ENCODE measurements at regions not wholly inside any gene's neighbourhood (a gene's known extent, or its start where the extent isn't known, plus 50 kb on each side); places are given as distances from the start of the nearest gene placed in this dataset.

- no peaks in the 10 kb centered on the region for H3K4me1 ChIP-seq (ENCODE audit: control insufficient read depth, insufficient read depth, low read depth, low read length)
- H3K18ac ChIP-seq (ENCODE audit: low read depth in 1 of 2, low read length in 2 of 2), result no peak overlapping the region
- H2AFZ ChIP-seq (ENCODE audit: low read depth, low read length), result no peak overlapping the region
- no peak overlapping the region for H3K4ac ChIP-seq (ENCODE audit: low read depth in 1 of 2, low read length in 2 of 2)
- H2BK120ac ChIP-seq (ENCODE audit: low read depth, low read length), result no peak overlapping the region
- H3K4me2 ChIP-seq (ENCODE audit: low read length, poor library complexity, severe bottlenecking), result no peak overlapping the region
- no peak overlapping the region for H2AK5ac ChIP-seq (ENCODE audit: low read length, severe bottlenecking)
- H3K4me3 ChIP-seq (ENCODE audit: insufficient read depth in 1 of 2, low read depth in 1 of 2, low read length in 2 of 2), result no peak overlapping the region
- no peak for DNase-seq
- H3K9ac ChIP-seq (ENCODE audit: low read length), result no peak overlapping the region
- no peak overlapping the region for H2BK15ac ChIP-seq (ENCODE audit: low read depth, poor library complexity, severe bottlenecking)
- no peaks in the 10 kb centered on the region for H3K36me3 ChIP-seq (ENCODE audit: control insufficient read depth in 1 of 2, insufficient read depth in 2 of 2, low read depth in 1 of 2, low read length in 2 of 2)
- no peak overlapping the region for H4K8ac ChIP-seq (ENCODE audit: low read length)
- no peaks in the 10 kb centered on the region for H3K9me3 ChIP-seq (ENCODE audit: control insufficient read depth, low read length)
- peaks cover 0 to 2% of the 10 kb centered on the region in 2 experiments for H3K27me3 ChIP-seq (ENCODE audit: control insufficient read depth in 1 of 2, insufficient read depth in 1 of 2, low read length in 2 of 2)
- no peak overlapping the region for H3K27ac ChIP-seq (ENCODE audit: low read length, poor library complexity, severe bottlenecking)
- H3K14ac ChIP-seq (ENCODE audit: low read length in 2 of 2), result no peak overlapping the region
- no peak overlapping the region for H4K91ac ChIP-seq (ENCODE audit: low read length)
- no peak overlapping the region for H2BK12ac ChIP-seq (ENCODE audit: low read length in 2 of 2)
- no peak overlapping the region for H2BK5ac ChIP-seq (ENCODE audit: low read depth, low read length, poor library complexity, severe bottlenecking)
- H3K79me1 ChIP-seq (replicated peaks; ENCODE audit: low read length, poor library complexity, severe bottlenecking), result no peaks in the 10 kb centered on the region
- no peak overlapping the region for H3K23ac ChIP-seq (ENCODE audit: low read length in 2 of 2)
Observed at GRCh38 chrX:139299309-139299708, 231.2 kb upstream of the F9 start.

- no peak overlapping the region for H3K4me2 ChIP-seq (ENCODE audit: low read length, poor library complexity, severe bottlenecking)
- H3K23ac ChIP-seq (ENCODE audit: low read length in 2 of 2), result no peak overlapping the region
- H3K79me1 ChIP-seq (replicated peaks; ENCODE audit: low read length, poor library complexity, severe bottlenecking), result no peaks in the 10 kb centered on the region
- peaks cover 0 to 2% of the 10 kb centered on the region in 2 experiments for H3K27me3 ChIP-seq (ENCODE audit: control insufficient read depth in 1 of 2, insufficient read depth in 1 of 2, low read length in 2 of 2)
- no peak overlapping the region for H2AFZ ChIP-seq (ENCODE audit: low read depth, low read length)
- H3K4me3 ChIP-seq (ENCODE audit: insufficient read depth in 1 of 2, low read depth in 1 of 2, low read length in 2 of 2), result no peak overlapping the region
- no peak overlapping the region for H3K9ac ChIP-seq (ENCODE audit: low read length)
- no peak overlapping the region for H3K18ac ChIP-seq (ENCODE audit: low read depth in 1 of 2, low read length in 2 of 2)
- DNase-seq, result no peak
- no peak overlapping the region for H4K91ac ChIP-seq (ENCODE audit: low read length)
- H2BK12ac ChIP-seq (ENCODE audit: low read length in 2 of 2), result no peak overlapping the region
- H2BK15ac ChIP-seq (ENCODE audit: low read depth, poor library complexity, severe bottlenecking), result no peak overlapping the region
- H3K9me3 ChIP-seq (ENCODE audit: control insufficient read depth, low read length), result no peaks in the 10 kb centered on the region
- no peak overlapping the region for H4K8ac ChIP-seq (ENCODE audit: low read length)
- H2BK120ac ChIP-seq (ENCODE audit: low read depth, low read length), result no peak overlapping the region
- no peaks in the 10 kb centered on the region for H3K36me3 ChIP-seq (ENCODE audit: control insufficient read depth in 1 of 2, insufficient read depth in 2 of 2, low read depth in 1 of 2, low read length in 2 of 2)
- no peaks in the 10 kb centered on the region for H3K4me1 ChIP-seq (ENCODE audit: control insufficient read depth, insufficient read depth, low read depth, low read length)
- H2AK5ac ChIP-seq (ENCODE audit: low read length, severe bottlenecking), result no peak overlapping the region
- H2BK5ac ChIP-seq (ENCODE audit: low read depth, low read length, poor library complexity, severe bottlenecking), result no peak overlapping the region
- no peak overlapping the region for H3K14ac ChIP-seq (ENCODE audit: low read length in 2 of 2)
- H3K4ac ChIP-seq (ENCODE audit: low read depth in 1 of 2, low read length in 2 of 2), result no peak overlapping the region
- no peak overlapping the region for H3K27ac ChIP-seq (ENCODE audit: low read length, poor library complexity, severe bottlenecking)
Observed at GRCh38 chrX:139298437-139298836, 232.1 kb upstream of the F9 start.

- Histone ChIP-seq H3K18ac (ENCODE audit: low read depth in 1 of 2, low read length in 2 of 2) (no peak overlapping the region), H2AFZ (ENCODE audit: low read depth, low read length) (no peak overlapping the region), H3K14ac (ENCODE audit: low read length in 2 of 2) (no peak overlapping the region), H3K4me3 (ENCODE audit: insufficient read depth in 1 of 2, low read depth in 1 of 2, low read length in 2 of 2) (no peak overlapping the region), H2BK12ac (ENCODE audit: low read length in 2 of 2) (no peak overlapping the region), H3K27me3 (ENCODE audit: control insufficient read depth in 1 of 2, insufficient read depth in 1 of 2, low read length in 2 of 2) (peaks cover 0 to 2% of the 10 kb centered on the region in 2 experiments), H3K27ac (ENCODE audit: low read length, poor library complexity, severe bottlenecking) (no peak overlapping the region), H3K36me3 (ENCODE audit: control insufficient read depth in 1 of 2, insufficient read depth in 2 of 2, low read depth in 1 of 2, low read length in 2 of 2) (no peaks in the 10 kb centered on the region), H4K91ac (ENCODE audit: low read length) (no peak overlapping the region), H3K79me1 (replicated peaks; ENCODE audit: low read length, poor library complexity, severe bottlenecking) (no peaks in the 10 kb centered on the region), H3K4me1 (ENCODE audit: control insufficient read depth, insufficient read depth, low read depth, low read length) (no peaks in the 10 kb centered on the region), H3K9me3 (ENCODE audit: control insufficient read depth, low read length) (no peaks in the 10 kb centered on the region), H4K8ac (ENCODE audit: low read length) (no peak overlapping the region), H3K4me2 (ENCODE audit: low read length, poor library complexity, severe bottlenecking) (no peak overlapping the region), H3K4ac (ENCODE audit: low read depth in 1 of 2, low read length in 2 of 2) (no peak overlapping the region), H2BK15ac (ENCODE audit: low read depth, poor library complexity, severe bottlenecking) (no peak overlapping the region), H3K9ac (ENCODE audit: low read length) (no peak overlapping the region), H2AK5ac (ENCODE audit: low read length, severe bottlenecking) (no peak overlapping the region), H2BK120ac (ENCODE audit: low read depth, low read length) (no peak overlapping the region), H3K23ac (ENCODE audit: low read length in 2 of 2) (no peak overlapping the region), H2BK5ac (ENCODE audit: low read depth, low read length, poor library complexity, severe bottlenecking) (no peak overlapping the region)
- 29% methylated on average over 1 of the region's 1 CpG for WGBS
- DNase-seq, result no peak
Observed at GRCh38 chrX:139297638-139298037, 232.9 kb upstream of the F9 start.

- no peaks in the 10 kb centered on the region for H3K79me1 ChIP-seq (replicated peaks; ENCODE audit: low read length, poor library complexity, severe bottlenecking)
- H3K4me1 ChIP-seq (ENCODE audit: control insufficient read depth, insufficient read depth, low read depth, low read length), result no peaks in the 10 kb centered on the region
- H2BK12ac ChIP-seq (ENCODE audit: low read length in 2 of 2), result no peak overlapping the region
- no peak overlapping the region for H3K18ac ChIP-seq (ENCODE audit: low read depth in 1 of 2, low read length in 2 of 2)
- no peak overlapping the region for H3K4ac ChIP-seq (ENCODE audit: low read depth in 1 of 2, low read length in 2 of 2)
- H3K4me2 ChIP-seq (ENCODE audit: low read length, poor library complexity, severe bottlenecking), result no peak overlapping the region
- no peaks in the 10 kb centered on the region for H3K9me3 ChIP-seq (ENCODE audit: control insufficient read depth, low read length)
- no peak overlapping the region for H3K14ac ChIP-seq (ENCODE audit: low read length in 2 of 2)
- H3K27ac ChIP-seq (ENCODE audit: low read length, poor library complexity, severe bottlenecking), result no peak overlapping the region
- H3K9ac ChIP-seq (ENCODE audit: low read length), result no peak overlapping the region
- 70% methylated on average over 4 of the region's 4 CpGs for whole genome bisulfite sequencing
- peaks cover 0 to 2% of the 10 kb centered on the region in 2 experiments for H3K27me3 ChIP-seq (ENCODE audit: control insufficient read depth in 1 of 2, insufficient read depth in 1 of 2, low read length in 2 of 2)
- H3K4me3 ChIP-seq (ENCODE audit: insufficient read depth in 1 of 2, low read depth in 1 of 2, low read length in 2 of 2), result no peak overlapping the region
- no peak overlapping the region for H4K8ac ChIP-seq (ENCODE audit: low read length)
- H4K91ac ChIP-seq (ENCODE audit: low read length), result no peak overlapping the region
- H2BK15ac ChIP-seq (ENCODE audit: low read depth, poor library complexity, severe bottlenecking), result no peak overlapping the region
- H3K36me3 ChIP-seq (ENCODE audit: control insufficient read depth in 1 of 2, insufficient read depth in 2 of 2, low read depth in 1 of 2, low read length in 2 of 2), result no peaks in the 10 kb centered on the region
- no peak overlapping the region for H2BK5ac ChIP-seq (ENCODE audit: low read depth, low read length, poor library complexity, severe bottlenecking)
- no peak overlapping the region for H2BK120ac ChIP-seq (ENCODE audit: low read depth, low read length)
- no peak overlapping the region for H2AK5ac ChIP-seq (ENCODE audit: low read length, severe bottlenecking)
- DNase-seq, result no peak
- no peak overlapping the region for H2AFZ ChIP-seq (ENCODE audit: low read depth, low read length)
- no peak overlapping the region for H3K23ac ChIP-seq (ENCODE audit: low read length in 2 of 2)
Observed at GRCh38 chrX:139293991-139294390, 236.5 kb upstream of the F9 start.
